CD4-positive, alpha-beta T cell treated with Interleukin-10 for 1 hour (primary cell): ENCODE measurements at regions not wholly inside any gene's neighbourhood (a gene's known extent, or its start where the extent isn't known, plus 50 kb on each side); places are given as distances from the start of the nearest gene placed in this dataset.

Experiments
- DNase-seq: peaks from one replicate; pipeline ENCODE4 v3.0.0-alpha.2; 2020

DNA sequence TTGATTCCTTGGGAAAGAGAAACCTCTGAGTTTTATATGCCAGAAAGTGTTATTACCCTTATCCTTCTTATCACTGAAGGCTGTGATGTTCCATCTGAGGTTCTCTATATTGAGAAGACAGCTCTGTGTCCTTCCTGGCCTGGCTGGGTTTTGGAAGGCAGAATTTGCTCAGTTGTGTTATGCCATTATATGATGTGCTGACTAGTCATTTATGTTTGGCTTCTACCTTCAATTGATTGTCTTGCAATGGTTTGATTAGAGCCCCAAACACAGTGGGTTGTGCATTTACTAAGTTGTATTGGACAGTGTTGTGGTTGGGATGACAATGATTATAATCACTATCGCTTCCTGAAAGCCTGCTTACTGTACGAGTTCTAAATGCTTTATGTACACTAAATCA lies 265.7 kb downstream of the SNAPC1 start:
- DNase-seq: no peak

DNA sequence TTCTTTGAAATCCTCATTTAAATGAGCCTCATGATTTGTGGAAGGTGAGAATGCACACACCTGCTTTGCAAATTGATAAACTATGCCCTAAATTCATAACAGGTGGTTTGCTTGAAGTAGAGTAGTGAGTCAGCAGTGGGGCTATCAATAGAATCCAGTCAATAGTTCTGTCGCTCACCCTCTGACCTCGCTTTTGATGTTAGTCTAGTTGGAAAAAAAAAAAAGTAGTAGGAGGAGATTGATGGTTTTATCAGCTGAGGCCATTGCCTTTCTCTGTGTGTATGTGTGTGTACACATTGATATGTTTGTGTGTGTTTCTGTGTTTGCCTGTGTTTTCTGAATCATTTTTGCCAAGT lies 267.3 kb downstream of the SNAPC1 start:
- DNase-seq: no peak

DNA sequence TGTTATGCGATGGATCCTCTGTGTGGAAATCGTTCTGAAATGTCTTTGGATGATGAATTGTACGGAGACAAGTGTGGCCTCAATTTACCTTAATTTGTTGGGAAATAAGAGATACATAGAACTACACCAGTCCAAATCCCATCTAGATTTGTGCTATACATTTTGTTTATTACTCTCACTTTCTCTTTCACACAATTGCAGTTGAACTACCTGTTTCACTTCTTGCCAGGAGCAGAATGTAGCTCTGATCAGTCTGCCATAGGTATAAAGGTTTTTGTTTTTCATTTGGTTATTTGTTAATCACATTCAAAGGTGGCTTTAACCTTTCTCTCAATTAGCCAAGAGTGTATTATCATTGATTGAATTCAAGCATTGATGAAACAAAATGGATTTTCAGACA lies 268.2 kb downstream of the SNAPC1 start:
- DNase-seq: no peak

GRCh38 chr14:62031504-62031903 lies 269.3 kb downstream of the SNAPC1 start:
- DNase-seq: no peak

GRCh38 chr14:62053188-62053587 lies 291.0 kb downstream of the SNAPC1 start:
- no peak for DNase-seq

DNA sequence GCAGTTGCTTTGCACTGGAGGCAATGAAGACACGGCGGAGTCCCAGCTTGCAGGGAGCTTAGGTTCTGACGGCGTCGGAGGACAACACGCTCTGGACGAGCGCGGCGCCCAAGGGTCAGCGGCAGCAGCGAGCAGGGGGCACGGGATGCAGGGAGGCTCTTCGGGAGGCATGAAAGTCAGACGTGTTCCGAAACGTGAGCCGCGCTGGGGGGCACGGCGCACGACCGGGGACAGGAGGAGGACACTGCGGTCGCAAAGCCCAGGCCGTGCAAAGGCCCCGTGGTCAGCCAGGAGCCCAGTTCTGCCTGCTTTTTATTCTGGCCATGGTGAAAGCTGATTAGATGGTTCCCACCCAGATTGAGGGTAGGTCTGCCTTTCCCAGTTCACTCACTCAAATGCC lies 294.6 kb downstream of the SNAPC1 start:
- no peak for DNase-seq

DNA sequence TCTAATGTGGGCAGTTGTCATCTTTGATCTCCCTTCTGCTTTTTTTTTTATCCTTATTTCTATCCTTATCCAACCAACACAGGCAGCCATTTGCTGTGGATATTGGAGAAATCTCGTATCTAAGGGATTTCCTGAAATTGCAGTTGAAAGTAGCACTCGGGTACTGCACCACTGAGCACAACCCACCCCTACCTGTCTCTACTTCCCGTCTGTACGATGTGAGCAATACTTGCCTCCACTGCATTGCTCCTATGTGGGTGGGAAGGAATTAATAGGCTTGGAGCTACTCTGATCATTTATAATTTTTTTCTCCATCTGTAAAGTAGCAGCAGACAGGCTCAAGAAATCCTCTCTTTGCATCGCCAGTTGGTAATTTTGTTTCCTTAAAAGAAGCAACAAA lies 300.4 kb downstream of the SNAPC1 start:
- no peak for DNase-seq

DNA sequence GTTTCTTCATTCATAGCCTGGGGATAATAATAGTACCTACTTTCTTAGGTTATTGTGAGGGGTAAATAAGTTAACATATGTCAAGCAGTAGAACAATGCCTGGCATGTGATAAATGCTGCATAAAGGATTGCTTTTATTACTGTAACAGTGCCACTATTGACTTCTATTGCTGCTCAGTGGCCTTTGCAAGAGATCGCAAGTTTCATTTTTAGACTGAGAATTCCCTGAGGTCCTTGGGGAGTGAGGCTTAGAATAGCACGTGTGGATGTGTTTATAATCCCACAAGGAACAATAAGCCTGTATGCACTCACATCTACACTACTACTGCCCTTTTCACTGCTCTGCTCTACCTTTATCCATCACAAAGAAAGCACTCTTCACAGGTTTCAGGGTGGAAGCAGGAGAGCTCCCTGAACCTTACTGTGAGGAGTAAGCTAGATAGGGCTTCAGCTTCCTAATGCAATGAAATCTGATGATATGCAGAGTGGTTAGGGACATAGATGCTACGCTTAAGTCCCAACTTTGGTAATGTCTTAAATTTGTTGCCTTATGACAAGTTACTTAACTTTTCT lies 302.6 kb downstream of the SNAPC1 start:
- DNase-seq: no peak

GRCh38 chr14:62066304-62066703 lies 304.1 kb downstream of the SNAPC1 start:
- no peak for DNase-seq

DNA sequence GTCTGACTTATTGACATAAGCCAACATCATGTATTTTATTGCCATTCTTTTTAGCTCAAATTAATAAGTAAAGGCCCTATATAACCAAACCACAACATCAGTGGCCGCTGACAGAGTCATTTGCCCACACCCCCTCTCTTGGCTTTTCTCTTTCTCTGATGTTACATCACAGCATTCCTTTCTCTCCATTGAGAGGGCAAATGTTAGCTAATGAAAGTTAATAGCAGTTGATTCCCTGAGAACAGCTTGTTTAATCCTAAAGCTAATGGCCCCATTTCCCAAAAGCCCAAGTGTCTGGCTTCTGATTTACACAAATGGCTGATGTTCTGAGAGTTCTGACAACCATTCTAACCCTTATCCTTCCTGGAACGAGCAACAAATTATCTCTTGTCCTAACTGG lies 308.8 kb downstream of the SNAPC1 start:
- no peak for DNase-seq

DNA sequence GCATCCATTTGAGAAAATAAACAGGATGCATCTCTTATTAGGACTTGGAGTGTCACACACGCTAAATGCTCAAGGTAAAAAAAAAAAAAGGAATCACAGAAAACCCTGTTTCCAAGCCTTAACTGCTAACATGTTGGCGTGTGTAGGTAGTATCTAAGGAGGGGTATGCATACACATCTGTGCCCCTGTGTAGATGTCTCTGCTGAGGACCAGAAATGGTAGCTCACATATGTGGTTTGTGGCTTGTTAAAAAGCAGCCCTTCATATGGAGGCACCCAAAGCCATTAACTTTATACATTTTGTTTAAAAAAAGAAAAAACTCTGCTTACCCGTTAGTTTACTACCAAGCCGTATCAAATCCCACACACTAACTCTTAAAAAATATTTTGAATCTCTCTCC lies 314.1 kb downstream of the SNAPC1 start:
- DNase-seq: no peak

DNA sequence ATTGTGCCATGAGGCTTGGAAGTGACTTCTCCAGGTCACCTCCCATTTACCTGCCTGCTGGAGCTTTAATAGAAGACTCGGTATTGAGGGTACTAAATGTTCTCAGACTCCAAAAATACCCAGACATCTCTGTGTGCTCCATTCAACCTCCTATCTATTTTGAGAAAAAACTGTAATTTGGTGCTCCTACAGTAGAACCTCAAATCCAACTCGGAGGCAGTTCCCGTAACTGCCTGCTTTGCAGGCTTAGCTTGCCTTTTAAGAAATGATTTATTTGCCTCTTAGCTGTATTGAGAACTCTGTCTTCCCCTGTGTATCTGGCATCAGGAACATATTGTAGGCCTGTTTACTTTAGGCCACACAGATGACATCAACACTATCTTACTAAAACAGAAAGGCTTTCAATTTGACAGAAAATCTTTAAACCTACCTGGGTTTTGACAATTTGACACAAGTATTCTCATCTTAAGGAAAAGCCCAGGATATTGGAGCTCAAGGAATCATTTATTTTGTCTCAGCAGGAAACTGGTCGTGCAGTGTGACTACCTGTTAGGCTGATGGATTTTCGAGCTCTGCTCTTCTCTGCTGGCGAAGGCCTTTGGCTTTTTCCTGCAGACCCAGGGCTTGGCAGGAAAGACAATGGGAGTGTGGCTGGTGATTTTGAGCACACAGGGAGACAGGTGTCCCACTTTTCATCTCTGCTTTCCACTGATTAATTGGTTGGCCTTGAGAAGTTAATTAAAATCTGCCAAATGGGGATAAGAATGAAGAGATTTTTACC lies 314.8 kb downstream of the SNAPC1 start:
- no peak for DNase-seq

GRCh38 chr14:62077676-62078261 lies 315.5 kb downstream of the SNAPC1 start:
- peak; percentile 46 for DNase-seq

DNA sequence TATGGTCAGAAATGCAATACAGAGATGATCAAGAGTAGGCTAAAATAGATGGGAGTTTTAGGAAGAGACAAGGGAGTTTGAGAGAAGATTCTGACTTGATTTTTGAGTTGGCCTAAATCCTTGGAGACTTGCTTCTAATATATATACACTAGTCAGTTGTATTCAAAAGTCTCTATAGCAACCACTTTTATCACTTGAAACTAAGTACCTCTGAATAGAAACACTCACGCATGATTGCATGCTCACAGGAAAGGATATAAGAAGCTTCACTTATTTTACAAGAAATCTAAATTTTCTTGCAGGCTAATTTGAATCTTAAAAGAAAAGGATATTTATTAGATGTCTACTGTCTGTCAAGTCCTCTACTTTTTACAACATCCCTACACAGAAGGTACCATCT lies 316.8 kb downstream of the SNAPC1 start:
- no peak for DNase-seq

DNA sequence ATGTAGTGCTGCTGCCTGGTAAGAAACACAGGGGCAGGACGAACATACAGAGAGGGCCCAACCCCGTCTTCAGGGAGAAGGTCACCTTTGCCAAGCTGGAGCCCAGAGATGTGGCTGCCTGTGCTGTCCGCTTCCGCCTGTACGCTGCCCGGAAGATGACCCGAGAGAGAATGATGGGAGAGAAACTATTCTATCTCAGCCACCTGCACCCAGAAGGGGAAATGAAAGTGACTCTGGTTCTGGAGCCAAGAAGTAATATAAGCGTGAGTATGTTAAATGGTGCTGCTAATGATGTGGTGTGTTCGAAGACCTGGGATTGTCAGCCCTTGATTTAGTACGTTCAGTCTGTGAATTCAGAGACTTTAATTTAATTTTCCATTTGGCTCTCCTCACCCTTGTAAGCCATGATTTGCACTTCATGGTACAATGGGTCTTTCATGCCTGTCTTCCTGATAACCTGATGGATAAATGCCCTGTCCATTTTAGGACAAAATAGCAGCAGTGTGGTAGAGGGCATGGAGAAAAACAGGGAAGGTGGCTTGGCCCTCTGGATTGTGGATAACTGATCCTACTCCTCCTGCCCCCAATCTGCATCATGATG lies 318.9 kb downstream of the SNAPC1 start:
- DNase-seq: no peak

- no peak for DNase-seq
Measured at GRCh38 chr14:62081951-62082350, 319.7 kb downstream of the SNAPC1 start.

GRCh38 chr14:62082779-62083178 lies 320.6 kb downstream of the SNAPC1 start:
- no peak for DNase-seq

- DNase-seq: no peak
Measured at GRCh38 chr14:62084020-62084419, 321.8 kb downstream of the SNAPC1 start.

GRCh38 chr14:62087191-62087590 lies 325.0 kb downstream of the SNAPC1 start:
- no peak for DNase-seq

GRCh38 chr14:62093736-62094135 lies 331.5 kb downstream of the SNAPC1 start:
- DNase-seq: no peak

GRCh38 chr14:62097072-62097471 lies 334.9 kb downstream of the SNAPC1 start:
- DNase-seq: no peak

GRCh38 chr14:62097824-62098223 lies 335.6 kb downstream of the SNAPC1 start:
- no peak for DNase-seq

- no peak for DNase-seq
Measured at GRCh38 chr14:62098357-62098756, 336.1 kb downstream of the SNAPC1 start.

GRCh38 chr14:62099091-62099490 lies 336.9 kb downstream of the SNAPC1 start:
- DNase-seq: no peak
